Common myeloid progenitor, CD34-positive (primary cell): ENCODE measurements at regions not wholly inside any gene's neighbourhood (a gene's known extent, or its start where the extent isn't known, plus 50 kb on each side); places are given as distances from the start of the nearest gene placed in this dataset.
"Not testable (repeated sequence)": the region's sequence is repeated elsewhere in the genome, so short reads cannot be mapped to it uniquely, and the experiment has no call there.

Experiments
- CTCF ChIA-PET: fragments of 350-600 bp; sonication (Branson Sonifier 250); formaldehyde crosslinking; loops from one replicate; lab custom pipeline; 2021; ENCODE audit warnings: antibody characterized with exemption; lab: Charles Lee
- POLR2A ChIA-PET: fragments of 350-600 bp; sonication (Branson Sonifier 250); formaldehyde crosslinking; loops from one replicate; lab custom pipeline; 2021; ENCODE audit warnings: antibody characterized with exemption; lab: Charles Lee
- DNase-seq, 3 donors: peaks; one replicate each; pipeline versions ENCODE4 v3.0.0 to v3.0.0-alpha.2; 2013
- H3K27ac ChIP-seq, 2 experiments: 1 replicate in 1 of 2; 2 replicates in 1 of 2; pipeline ENCODE4 v1.7.0; 2013; ENCODE audit warnings: inconsistent platforms in 2 of 2, low read length in 2 of 2, mild to moderate bottlenecking in 2 of 2, low read depth in 1 of 2, moderate library complexity in 1 of 2; ENCODE audit not compliant: severe bottlenecking in 2 of 2, insufficient read depth in 1 of 2, poor library complexity in 1 of 2
- H3K27me3 ChIP-seq, 5 experiments: replicated peaks in 2 of 5; 1 replicate in 3 of 5; 2 replicates in 2 of 5; pipeline versions ENCODE4 v1.6.1 to v1.7.0; 2013; ENCODE audit warnings: low read length in 4 of 5, mild to moderate bottlenecking in 2 of 5, moderate library complexity in 2 of 5, inconsistent platforms in 1 of 5; ENCODE audit not compliant: insufficient read depth in 5 of 5, control insufficient read depth in 4 of 5
- H3K36me3 ChIP-seq, 4 experiments: 1 replicate in 2 of 4; 2 replicates in 2 of 4; pipeline versions ENCODE4 v1.6.1 to v1.7.0; 2013; ENCODE audit warnings: low read length in 3 of 4, control low read depth in 1 of 4, mild to moderate bottlenecking in 1 of 4; ENCODE audit not compliant: control insufficient read depth in 4 of 4, insufficient read depth in 4 of 4
- H3K4me1 ChIP-seq, 4 experiments: 1 replicate in 3 of 4; 2 replicates in 1 of 4; pipeline versions ENCODE4 v1.6.1 to v1.7.1; 2013; ENCODE audit warnings: low read length in 3 of 4, mild to moderate bottlenecking in 3 of 4, control low read depth in 1 of 4, inconsistent platforms in 1 of 4, moderate library complexity in 1 of 4; ENCODE audit not compliant: control insufficient read depth in 4 of 4, insufficient read depth in 4 of 4; ENCODE audit errors: control extremely low read depth in 1 of 4
- H3K4me3 ChIP-seq, 7 experiments: 1 replicate in 4 of 7; 2 replicates in 3 of 7; pipeline versions ENCODE4 v1.5.1 to v1.7.0; 2013; ENCODE audit warnings: mild to moderate bottlenecking in 7 of 7, low read length in 6 of 7, moderate library complexity in 6 of 7, inconsistent platforms in 2 of 7, low read depth in 2 of 7, control low read depth in 1 of 7; ENCODE audit not compliant: insufficient read depth in 4 of 7, control insufficient read depth in 1 of 7; ENCODE audit errors: extremely low read depth in 1 of 7
- H3K9me3 ChIP-seq, 5 experiments: 1 replicate in 4 of 5; 2 replicates in 1 of 5; pipeline versions ENCODE4 v1.6.1 to v1.7.1; 2013; ENCODE audit warnings: low read length in 4 of 5, mild to moderate bottlenecking in 2 of 5, inconsistent platforms in 1 of 5, low read depth in 1 of 5, moderate library complexity in 1 of 5; ENCODE audit not compliant: control insufficient read depth in 4 of 5, insufficient read depth in 2 of 5; ENCODE audit errors: control extremely low read depth in 1 of 5
- WGBS: methylation state at CpG from one replicate; pipeline ENCODE4 v1.1.5; 2013; ENCODE audit not compliant: insufficient coverage; 5-methylcytosine and 5-hydroxymethylcytosine counted together

- H3K4me3 ChIP-seq = no peak overlapping the region
- ChIA-PET POLR2A (no interaction called here), CTCF (no interaction called here)
- no peak overlapping the region for H3K27ac ChIP-seq
- H3K27me3 ChIP-seq = no peaks in the 10 kb centered on the region
- no peaks in the 10 kb centered on the region for H3K9me3 ChIP-seq
- DNase-seq = no peak
- H3K4me1 ChIP-seq = no peaks in the 10 kb centered on the region
- WGBS = no CpG with 5 or more reads among the region's 1 CpG
- no peaks in the 10 kb centered on the region for H3K36me3 ChIP-seq
Observed at GRCh38 chr4:134122903-134123302, 78.7 kb downstream of the PABPC4L start.

GRCh38 chr4:134117392-134118183 is 84.0 kb downstream of the PABPC4L start:
- Histone ChIP-seq H3K4me1 (no peaks in the 10 kb centered on the region), H3K27me3 (no peaks in the 10 kb centered on the region), H3K4me3 (no peak overlapping the region), H3K27ac (no peak overlapping the region), H3K9me3 (no peaks in the 10 kb centered on the region), H3K36me3 (no peaks in the 10 kb centered on the region)
- DNase-seq = no peak
- ChIA-PET CTCF (no interaction called here), POLR2A (no interaction called here)
- 100% methylated on average over 1 of the region's 2 CpGs for WGBS

- Histone ChIP-seq H3K4me3 (no peak overlapping the region), H3K9me3 (no peaks in the 10 kb centered on the region)
Observed at GRCh38 chr4:134089885-134090284, 111.7 kb downstream of the PABPC4L start.

GRCh38 chr4:134085496-134085895 is 116.1 kb downstream of the PABPC4L start:
- Histone ChIP-seq H3K27me3 (no peaks in the 10 kb centered on the region), H3K27ac (no peak overlapping the region), H3K36me3 (no peaks in the 10 kb centered on the region), H3K4me1 (no peaks in the 10 kb centered on the region), H3K4me3 (no peak overlapping the region), H3K9me3 (no peaks in the 10 kb centered on the region)
- no peak for DNase-seq
- no CpG with 5 or more reads among the region's 2 CpGs for WGBS
- CTCF ChIA-PET = no interaction called here
- POLR2A ChIA-PET = no interaction called here

More at GRCh38 chr4:134089885-134090284, 111.7 kb downstream of the PABPC4L start:
- H3K27me3 ChIP-seq = no peaks in the 10 kb centered on the region
- H3K27ac ChIP-seq = no peak overlapping the region
- no peaks in the 10 kb centered on the region for H3K36me3 ChIP-seq
- H3K4me1 ChIP-seq = no peaks in the 10 kb centered on the region
- CTCF ChIA-PET = no interaction called here
- no peak for DNase-seq
- WGBS = 100% methylated on average over 1 of the region's 3 CpGs
- POLR2A ChIA-PET = no interaction called here

- H3K4me3 ChIP-seq, H3K4me1 ChIP-seq, DNase-seq, H3K36me3 ChIP-seq, H3K27me3 ChIP-seq, H3K27ac ChIP-seq, H3K9me3 ChIP-seq, POLR2A ChIA-PET: not testable (repeated sequence)
- CTCF ChIA-PET = interaction anchor here (0.7 kb wide), 1 partner anchor 42 kb away, joined by 3 read pairs; no protein-coding TSS in a partner anchor
- WGBS = 99% methylated on average over 14 of the region's 15 CpGs
Observed at GRCh38 chr4:134079085-134079484, 122.5 kb downstream of the PABPC4L start.

- CTCF ChIA-PET = interaction anchor here (0.7 kb wide), 1 partner anchor 41 kb away, joined by 3 read pairs; no protein-coding TSS in a partner anchor
Observed at GRCh38 chr4:134078230-134078914, 123.2 kb downstream of the PABPC4L start.

GRCh38 chr4:134073711-134074110 is 127.9 kb downstream of the PABPC4L start:
- H3K36me3 ChIP-seq = no peaks in the 10 kb centered on the region
- no peak overlapping the region for H3K27ac ChIP-seq
- H3K4me3 ChIP-seq = no peak overlapping the region
- no peaks in the 10 kb centered on the region for H3K9me3 ChIP-seq
- WGBS = 100% methylated on average over 1 of the region's 2 CpGs
- ChIA-PET POLR2A (no interaction called here), CTCF (no interaction called here)
- no peaks in the 10 kb centered on the region for H3K27me3 ChIP-seq
- H3K4me1 ChIP-seq = no peaks in the 10 kb centered on the region
- no peak for DNase-seq

More at GRCh38 chr4:134078230-134078914, 123.2 kb downstream of the PABPC4L start:
- 97% methylated on average over 5 of the region's 11 CpGs for WGBS
- no peak overlapping the region for H3K27ac ChIP-seq
- no peaks in the 10 kb centered on the region for H3K27me3 ChIP-seq
- no peak overlapping the region for H3K4me3 ChIP-seq
- no peak for DNase-seq
- H3K9me3 ChIP-seq = no peaks in the 10 kb centered on the region
- H3K36me3 ChIP-seq = no peaks in the 10 kb centered on the region
- no peaks in the 10 kb centered on the region for H3K4me1 ChIP-seq
- POLR2A ChIA-PET = no interaction called here
